HEK293 (cell line): ENCODE measurements at regions not wholly inside any gene's neighbourhood (a gene's known extent, or its start where the extent isn't known, plus 50 kb on each side); places are given as distances from the start of the nearest gene placed in this dataset.
"Not testable (repeated sequence)": the region's sequence is repeated elsewhere in the genome, so short reads cannot be mapped to it uniquely, and the experiment has no call there.

Experiments used
- CTCF ChIP-seq: fragments of 450-650 bp; formaldehyde crosslinking; IDR thresholded peaks from 2 replicates; pipeline ENCODE4 v1.5.1; 2016; ENCODE audit warnings: missing biosample characterization, missing genetic modification characterization
- ZBTB20 ChIP-seq: fragments of 450-650 bp; formaldehyde crosslinking; IDR thresholded peaks from 2 replicates; pipeline ENCODE4 v1.5.1; 2016; ENCODE audit warnings: missing biosample characterization, missing genetic modification characterization
- ZNF157 ChIP-seq: fragments of 450-650 bp; formaldehyde crosslinking; IDR thresholded peaks from 2 replicates; pipeline ENCODE4 v1.5.1; 2016; ENCODE audit warnings: missing biosample characterization, missing genetic modification characterization
- ZNF610 ChIP-seq: fragments of 450-650 bp; formaldehyde crosslinking; IDR thresholded peaks from 2 replicates; pipeline ENCODE4 v1.5.1; 2016; ENCODE audit warnings: missing biosample characterization, missing genetic modification characterization, borderline replicate concordance
- ZNF785 ChIP-seq: fragments of 450-650 bp; formaldehyde crosslinking; IDR thresholded peaks from 2 replicates; pipeline ENCODE4 v1.5.1; 2016; ENCODE audit warnings: missing biosample characterization, missing genetic modification characterization

DNA sequence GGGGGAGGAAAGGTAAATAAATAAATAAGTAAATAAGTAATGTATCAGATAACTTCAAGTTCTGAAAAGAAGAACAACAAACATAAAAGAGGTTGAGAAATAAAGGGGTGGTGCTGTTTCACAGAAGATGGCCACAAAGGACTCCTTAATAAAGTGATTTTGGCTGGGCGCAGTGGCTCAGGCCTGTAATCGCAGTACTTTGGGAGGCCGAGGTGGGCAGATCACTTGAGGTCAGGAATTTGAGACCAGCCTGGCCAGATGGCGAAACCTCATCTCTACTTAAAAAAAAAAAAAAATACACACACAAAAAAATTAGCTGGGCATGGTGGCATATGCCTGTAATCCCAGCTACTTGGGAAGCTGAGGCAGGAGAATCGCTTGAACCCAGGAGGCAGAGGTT lies 315.5 kb downstream of the MIAT start:
- not testable (repeated sequence) for TF ChIP-seq ZNF157 (tag by site-specific recombination); ZNF785; CTCF; ZNF610 (tag by site-specific recombination); ZBTB20 (tag by site-specific recombination)
